ENCODE measurements at regions not wholly inside any gene's neighbourhood (a gene's known extent, or its start where the extent isn't known, plus 50 kb on each side); places are given as distances from the start of the nearest gene placed in this dataset.
A peak's percentile ranks its signal among the peaks of the same experiment; 100 is the strongest.

DNA sequence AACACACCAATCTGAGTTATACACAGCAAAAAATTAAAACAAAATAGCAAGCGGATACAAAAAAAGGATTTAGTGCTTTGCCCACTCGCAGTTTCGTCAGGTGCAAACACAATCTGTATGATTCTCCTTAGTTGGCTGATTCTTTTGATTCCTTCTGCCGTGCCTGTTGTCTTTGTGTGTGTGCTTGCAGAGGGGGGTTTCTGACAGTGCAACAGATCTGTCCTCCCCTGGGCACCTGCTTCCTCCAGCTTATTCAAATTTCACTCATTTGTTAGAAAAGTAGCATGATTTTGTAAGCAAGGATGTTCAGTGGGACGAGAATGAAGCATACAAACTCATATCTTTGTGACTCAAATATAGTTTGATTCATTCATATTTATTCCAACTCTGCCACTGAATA is 74.0 kb upstream of the NEO1 start:
- H3K4me3 ChIP-seq (replicated peaks in 1 of 3), result no peak overlapping the region
- whole genome bisulfite sequencing, 2 donors, result 75 to 78% methylated on average over 5 of the region's 5 CpGs
- no peaks in the 10 kb centered on the region for H3K27me3 ChIP-seq
- no peaks in the 10 kb centered on the region for H3K9me3 ChIP-seq
- intact Hi-C loops (cut with DNase I), result no loop called here
- H3K36me3 ChIP-seq, result no peaks in the 10 kb centered on the region
- no peaks in the 10 kb centered on the region for H3K4me1 ChIP-seq
- TF ChIP-seq POLR2A (IDR thresholded peaks at IDR 0.05), result no peak
- TF ChIP-seq, protein P1, sequence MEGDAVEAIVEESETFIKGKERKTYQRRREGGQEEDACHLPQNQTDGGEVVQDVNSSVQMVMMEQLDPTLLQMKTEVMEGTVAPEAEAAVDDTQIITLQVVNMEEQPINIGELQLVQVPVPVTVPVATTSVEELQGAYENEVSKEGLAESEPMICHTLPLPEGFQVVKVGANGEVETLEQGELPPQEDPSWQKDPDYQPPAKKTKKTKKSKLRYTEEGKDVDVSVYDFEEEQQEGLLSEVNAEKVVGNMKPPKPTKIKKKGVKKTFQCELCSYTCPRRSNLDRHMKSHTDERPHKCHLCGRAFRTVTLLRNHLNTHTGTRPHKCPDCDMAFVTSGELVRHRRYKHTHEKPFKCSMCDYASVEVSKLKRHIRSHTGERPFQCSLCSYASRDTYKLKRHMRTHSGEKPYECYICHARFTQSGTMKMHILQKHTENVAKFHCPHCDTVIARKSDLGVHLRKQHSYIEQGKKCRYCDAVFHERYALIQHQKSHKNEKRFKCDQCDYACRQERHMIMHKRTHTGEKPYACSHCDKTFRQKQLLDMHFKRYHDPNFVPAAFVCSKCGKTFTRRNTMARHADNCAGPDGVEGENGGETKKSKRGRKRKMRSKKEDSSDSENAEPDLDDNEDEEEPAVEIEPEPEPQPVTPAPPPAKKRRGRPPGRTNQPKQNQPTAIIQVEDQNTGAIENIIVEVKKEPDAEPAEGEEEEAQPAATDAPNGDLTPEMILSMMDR (IDR thresholded peaks at IDR 0.05), result no peak
- DNase-seq, result no peak
- H3K27ac ChIP-seq, result no peak overlapping the region

DNA sequence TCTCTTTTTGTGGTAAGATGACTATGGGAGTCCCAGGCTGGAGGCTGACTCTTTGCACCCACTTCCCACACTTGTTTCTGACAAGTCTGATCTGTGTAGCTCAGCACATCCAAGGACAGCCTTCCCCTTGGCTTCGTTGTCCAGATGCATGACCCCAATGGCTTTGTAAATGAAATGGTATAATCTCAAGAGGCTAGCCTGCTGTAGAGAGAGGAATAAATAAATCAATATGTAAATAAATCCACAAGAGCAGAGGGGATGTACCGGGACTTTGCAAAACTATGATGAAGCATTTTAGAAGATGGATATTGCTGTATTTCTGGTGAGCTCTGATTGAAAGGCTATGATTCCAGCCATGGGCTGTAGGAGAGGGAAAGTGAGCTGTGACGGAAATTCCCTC is 79.9 kb upstream of the NEO1 start:
- H3K27ac ChIP-seq, result no peak overlapping the region
- H3K4me3 ChIP-seq (replicated peaks in 1 of 3), result no peak overlapping the region
- intact Hi-C loops (cut with DNase I), result no loop called here
- no peaks in the 10 kb centered on the region for H3K36me3 ChIP-seq
- 67 to 78% methylated on average over 3 of the region's 3 CpGs for WGBS, 2 donors
- DNase-seq, result no peak
- H3K4me1 ChIP-seq, result no peaks in the 10 kb centered on the region
- no peaks in the 10 kb centered on the region for H3K27me3 ChIP-seq
- no peaks in the 10 kb centered on the region for H3K9me3 ChIP-seq
- no peak for TF ChIP-seq POLR2A (IDR thresholded peaks at IDR 0.05)
- TF ChIP-seq, protein P1 (IDR thresholded peaks at IDR 0.05), result no peak

DNA sequence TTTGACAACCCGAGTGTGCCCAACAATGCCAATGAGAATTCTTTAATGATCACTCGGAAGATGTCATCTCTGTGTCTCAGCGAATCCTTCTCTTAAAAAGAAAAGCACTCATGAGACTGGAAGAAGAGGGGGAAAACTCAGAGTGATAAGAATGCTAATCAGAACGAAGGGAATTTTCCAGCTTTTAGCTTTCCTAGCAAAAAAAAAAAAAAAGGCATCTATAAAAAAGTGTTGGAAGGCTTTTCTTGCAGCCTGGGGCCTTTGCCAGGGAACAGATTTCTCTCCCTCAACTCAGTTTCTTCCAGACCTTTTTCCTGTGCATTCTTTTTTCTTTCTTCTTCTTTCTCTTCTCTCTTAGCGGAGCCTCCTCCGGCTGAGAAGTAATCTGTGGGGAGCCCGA is 80.5 kb upstream of the NEO1 start:
- no peak for DNase-seq
- Histone ChIP-seq H3K9me3 (no peaks in the 10 kb centered on the region), H3K36me3 (no peaks in the 10 kb centered on the region), H3K4me1 (no peaks in the 10 kb centered on the region), H3K27me3 (no peaks in the 10 kb centered on the region), H3K27ac (no peak overlapping the region), H3K4me3 (replicated peaks in 1 of 3) (no peak overlapping the region)
- 64 to 70% methylated on average over 7 of the region's 7 CpGs for WGBS, 2 donors
- intact Hi-C loops (cut with DNase I), result no loop called here
- TF ChIP-seq POLR2A (IDR thresholded peaks at IDR 0.05), result no peak
- TF ChIP-seq, protein P1 (IDR thresholded peaks at IDR 0.05), result no peak

DNA sequence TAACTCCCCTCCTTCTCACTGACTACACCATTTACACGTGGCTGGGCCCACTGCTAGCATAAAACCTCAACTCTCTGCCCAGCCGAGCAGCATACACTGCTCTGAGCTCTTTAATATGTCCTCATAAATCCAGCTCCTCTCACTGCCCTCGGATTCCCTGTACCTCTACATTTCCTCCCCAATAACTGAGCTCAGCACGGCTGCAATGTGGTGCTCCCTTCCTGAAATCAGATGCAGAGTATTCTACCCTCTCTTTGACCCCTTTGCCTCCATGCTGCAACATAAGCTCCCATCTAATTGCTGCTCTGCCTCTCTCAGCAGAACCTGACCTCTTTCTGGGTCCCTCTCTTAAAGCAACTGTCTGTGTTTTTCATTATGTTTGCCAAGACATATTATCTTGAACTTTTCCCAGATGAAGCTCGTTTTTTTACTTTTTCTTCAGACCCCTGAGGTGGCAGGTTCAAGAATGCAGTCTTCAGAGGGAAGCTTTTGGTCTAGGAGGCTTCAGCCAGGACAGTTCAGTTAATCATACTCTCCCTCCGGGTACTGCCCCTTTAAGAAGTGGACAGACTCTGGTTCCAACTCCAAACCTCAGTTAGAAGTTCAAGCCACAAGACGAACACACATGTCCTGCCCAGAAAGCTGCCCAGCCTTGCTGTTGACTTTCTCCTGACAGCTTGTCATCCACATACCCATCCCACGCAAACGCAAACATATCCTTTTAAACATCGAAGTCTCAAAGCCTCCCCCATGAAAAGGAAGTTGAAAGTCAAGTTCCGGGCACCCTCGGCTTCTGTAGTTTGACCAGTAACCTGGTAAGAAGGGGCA is 81.1 kb upstream of the NEO1 start:
- Histone ChIP-seq H3K4me1 (no peaks in the 10 kb centered on the region), H3K36me3 (no peaks in the 10 kb centered on the region), H3K27me3 (no peaks in the 10 kb centered on the region), H3K27ac (peak overlapping the region in 1 of 3 donors; percentile 20), H3K9me3 (no peaks in the 10 kb centered on the region), H3K4me3 (replicated peaks in 1 of 3) (no peak overlapping the region)
- TF ChIP-seq, protein P1 (IDR thresholded peaks at IDR 0.05), result no peak
- TF ChIP-seq POLR2A (IDR thresholded peaks at IDR 0.05), result no peak
- DNase-seq, result no peak
- intact Hi-C loops (cut with DNase I), result no loop called here
- WGBS, 2 donors, result 44 to 50% methylated on average over 12 of the region's 12 CpGs

DNA sequence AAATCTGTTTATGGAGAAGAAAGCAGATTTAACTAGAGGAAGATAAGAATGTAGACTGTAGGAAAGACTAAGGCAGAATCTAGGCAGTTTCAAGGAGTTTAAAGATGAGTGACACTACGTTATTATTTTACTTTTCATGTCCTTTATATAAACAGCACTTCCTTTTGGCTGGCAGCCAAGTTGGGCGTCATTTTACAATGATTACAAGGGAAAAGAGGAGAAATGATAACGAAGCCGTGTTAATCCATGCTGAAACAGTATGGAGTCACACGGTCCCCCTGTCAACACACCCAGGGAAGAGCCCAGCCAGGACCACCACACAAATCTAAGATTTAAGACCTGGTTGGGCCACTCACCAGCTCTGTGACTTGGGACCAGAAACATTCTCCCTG is 83.7 kb upstream of the NEO1 start:
- Histone ChIP-seq H3K4me3 (replicated peaks in 1 of 3) (no peak overlapping the region), H3K4me1 (no peaks in the 10 kb centered on the region), H3K36me3 (no peaks in the 10 kb centered on the region), H3K27ac (no peak overlapping the region), H3K27me3 (no peaks in the 10 kb centered on the region), H3K9me3 (no peaks in the 10 kb centered on the region)
- TF ChIP-seq POLR2A (IDR thresholded peaks at IDR 0.05), result no peak
- TF ChIP-seq, protein P1 (IDR thresholded peaks at IDR 0.05), result no peak
- peak; percentile 23 to 44 for DNase-seq
- intact Hi-C loops (cut with DNase I), result no loop called here
- WGBS, 2 donors, result 12 to 18% methylated on average over 5 of the region's 5 CpGs

Measured in thyroid gland (tissue), 4 donors.